ENCODE measurements at regions not wholly inside any gene's neighbourhood (a gene's known extent, or its start where the extent isn't known, plus 50 kb on each side); places are given as distances from the start of the nearest gene placed in this dataset.

- no peaks in the 10 kb centered on the region for H3K79me2 ChIP-seq (ENCODE audit: insufficient read depth)
- no peak overlapping the region for H2AFZ ChIP-seq
- H3K9me2 ChIP-seq (ENCODE audit: insufficient read depth): no peaks in the 10 kb centered on the region
- DNase-seq: no peak
- WGBS, 2 experiments (ENCODE audit: low coverage in 1 of 2, low lambda C conversion rate in 2 of 2, missing lambda C conversion rate in 2 of 2): 65 to 67% methylated on average over 3 of the region's 3 CpGs
- no peaks in the 10 kb centered on the region for H3K36me3 ChIP-seq (ENCODE audit: low read depth)
- no peaks in the 10 kb centered on the region for H3K9me3 ChIP-seq (ENCODE audit: low read depth)
- in situ Hi-C loops (cut with MboI): no loop called here
- H3K9ac ChIP-seq: no peak overlapping the region
- peaks cover 26% of the 10 kb centered on the region for H3K4me1 ChIP-seq (ENCODE audit: insufficient read depth)
- H3K4me3 ChIP-seq: no peak overlapping the region
- TF ChIP-seq EZH2 (IDR thresholded peaks at IDR 0.05; ENCODE audit: insufficient read depth, poor library complexity, severe bottlenecking) (no peak), EZH2phosphoT487 (IDR thresholded peaks at IDR 0.05; ENCODE audit: insufficient read depth, low read depth) (no peak)
- no peak overlapping the region for H3K4me2 ChIP-seq (ENCODE audit: unreplicated experiment)
- no peaks in the 10 kb centered on the region for H4K20me1 ChIP-seq (ENCODE audit: insufficient read depth)
- H3F3A ChIP-seq (ENCODE audit: insufficient read depth): peaks cover 14% of the 10 kb centered on the region
- no peak overlapping the region for H3K27ac ChIP-seq
- no peaks in the 10 kb centered on the region for H3K27me3 ChIP-seq (replicated peaks; ENCODE audit: insufficient read depth)
Observed at GRCh38 chr2:12955864-12956263, 239.1 kb downstream of the TRIB2 start.

- no peaks in the 10 kb centered on the region for H3K9me3 ChIP-seq (ENCODE audit: low read depth)
- no peak for DNase-seq
- H3K9ac ChIP-seq: no peak overlapping the region
- no peak for TF ChIP-seq EZH2phosphoT487 (IDR thresholded peaks at IDR 0.05; ENCODE audit: insufficient read depth, low read depth)
- no peak for TF ChIP-seq EZH2 (IDR thresholded peaks at IDR 0.05; ENCODE audit: insufficient read depth, poor library complexity, severe bottlenecking)
- H3K4me2 ChIP-seq (ENCODE audit: unreplicated experiment): no peak overlapping the region
- peaks cover 14% of the 10 kb centered on the region for H3K4me1 ChIP-seq (ENCODE audit: insufficient read depth)
- no peaks in the 10 kb centered on the region for H3K36me3 ChIP-seq (ENCODE audit: low read depth)
- no peak overlapping the region for H2AFZ ChIP-seq
- H3K9me2 ChIP-seq (ENCODE audit: insufficient read depth): no peaks in the 10 kb centered on the region
- H3K4me3 ChIP-seq: no peak overlapping the region
- no peak overlapping the region for H3K27ac ChIP-seq
- 95 to 98% methylated on average over 3 of the region's 3 CpGs for WGBS, 2 experiments (ENCODE audit: low coverage in 1 of 2, low lambda C conversion rate in 2 of 2, missing lambda C conversion rate in 2 of 2)
- H3K27me3 ChIP-seq (replicated peaks; ENCODE audit: insufficient read depth): no peaks in the 10 kb centered on the region
- H3K79me2 ChIP-seq (ENCODE audit: insufficient read depth): no peaks in the 10 kb centered on the region
- no peaks in the 10 kb centered on the region for H4K20me1 ChIP-seq (ENCODE audit: insufficient read depth)
- in situ Hi-C loops (cut with MboI): no loop called here
- peaks cover under 1% of the 10 kb centered on the region; the same call in 1 of the 2 replicates for H3F3A ChIP-seq (ENCODE audit: insufficient read depth)
Observed at GRCh38 chr2:12957251-12957650, 240.5 kb downstream of the TRIB2 start.

DNA sequence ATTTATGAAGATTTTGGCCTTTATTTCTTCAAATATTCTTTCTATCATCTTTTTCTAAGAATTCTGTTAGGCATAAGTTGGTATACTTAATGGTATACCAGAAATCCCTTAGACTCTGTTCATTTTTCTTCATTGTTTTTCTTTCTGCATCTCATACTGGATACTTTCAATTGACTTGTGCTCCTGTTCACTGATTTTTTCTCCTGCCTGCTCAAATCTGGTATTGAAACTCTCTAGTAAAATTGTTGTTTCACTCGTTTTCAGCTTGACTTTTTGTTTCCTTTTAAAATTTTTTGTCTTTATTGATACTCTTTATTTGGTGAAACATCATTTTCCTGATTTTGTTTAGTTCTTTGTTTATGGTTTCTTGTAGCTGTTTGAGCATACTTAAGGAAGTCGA is 243.2 kb downstream of the TRIB2 start:
- Histone ChIP-seq H3K27me3 (replicated peaks; ENCODE audit: insufficient read depth) (no peaks in the 10 kb centered on the region), H3K9ac (no peak overlapping the region), H3K36me3 (ENCODE audit: low read depth) (no peaks in the 10 kb centered on the region), H3K79me2 (ENCODE audit: insufficient read depth) (no peaks in the 10 kb centered on the region), H3K4me1 (ENCODE audit: insufficient read depth) (peaks cover 7% of the 10 kb centered on the region; the same call in 1 of the 2 replicates), H3K4me3 (no peak overlapping the region), H3F3A (ENCODE audit: insufficient read depth) (no peaks in the 10 kb centered on the region), H3K27ac (no peak overlapping the region), H3K9me3 (ENCODE audit: low read depth) (no peaks in the 10 kb centered on the region), H4K20me1 (ENCODE audit: insufficient read depth) (no peaks in the 10 kb centered on the region), H2AFZ (no peak overlapping the region), H3K4me2 (ENCODE audit: unreplicated experiment) (no peak overlapping the region), H3K9me2 (ENCODE audit: insufficient read depth) (no peaks in the 10 kb centered on the region)
- in situ Hi-C loops (cut with MboI): no loop called here
- 56 to 61% methylated on average over 2 of the region's 2 CpGs for WGBS, 2 experiments (ENCODE audit: low coverage in 1 of 2, low lambda C conversion rate in 2 of 2, missing lambda C conversion rate in 2 of 2)
- DNase-seq: no peak
- TF ChIP-seq EZH2phosphoT487 (IDR thresholded peaks at IDR 0.05; ENCODE audit: insufficient read depth, low read depth) (no peak), EZH2 (IDR thresholded peaks at IDR 0.05; ENCODE audit: insufficient read depth, poor library complexity, severe bottlenecking) (no peak)

DNA sequence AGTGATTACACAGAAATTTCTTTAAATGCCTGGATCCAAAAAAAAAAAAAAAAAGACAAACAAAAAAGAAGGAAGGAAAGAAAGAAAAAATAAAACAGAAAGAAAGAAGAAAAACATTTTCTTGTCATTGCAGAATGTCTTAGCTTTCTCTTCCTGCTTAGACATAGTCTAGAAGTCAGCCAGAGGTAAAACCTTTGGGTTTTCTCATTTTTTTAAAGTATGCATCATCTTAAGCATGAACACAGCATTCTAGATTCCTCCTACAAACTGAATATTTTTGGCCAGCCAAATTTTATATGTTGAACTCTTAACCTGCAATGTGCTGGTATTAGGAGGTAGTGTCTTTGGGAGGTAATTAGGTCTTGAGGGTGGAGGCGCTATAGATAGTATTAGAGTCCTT is 243.9 kb downstream of the TRIB2 start:
- in situ Hi-C loops (cut with MboI): no loop called here
- H3K4me2 ChIP-seq (ENCODE audit: unreplicated experiment): no peak overlapping the region

More for the DNA sequence above, 243.9 kb downstream of the TRIB2 start:
- no peaks in the 10 kb centered on the region for H3K9me3 ChIP-seq (ENCODE audit: low read depth)
- H2AFZ ChIP-seq: no peak overlapping the region
- no peak overlapping the region for H3K9ac ChIP-seq
- H3K4me1 ChIP-seq (ENCODE audit: insufficient read depth): peaks cover 9% of the 10 kb centered on the region
- DNase-seq: peak; percentile 53
- no peaks in the 10 kb centered on the region for H3K36me3 ChIP-seq (ENCODE audit: low read depth)
- H3K9me2 ChIP-seq (ENCODE audit: insufficient read depth): no peaks in the 10 kb centered on the region
- TF ChIP-seq EZH2phosphoT487 (IDR thresholded peaks at IDR 0.05; ENCODE audit: insufficient read depth, low read depth) (no peak), EZH2 (IDR thresholded peaks at IDR 0.05; ENCODE audit: insufficient read depth, poor library complexity, severe bottlenecking) (no peak)
- WGBS, 2 experiments (ENCODE audit: low coverage in 1 of 2, low lambda C conversion rate in 2 of 2, missing lambda C conversion rate in 2 of 2): 96 to 100% methylated on average over 1 of the region's 1 CpG
- no peaks in the 10 kb centered on the region for H3K79me2 ChIP-seq (ENCODE audit: insufficient read depth)
- H3K27me3 ChIP-seq (replicated peaks; ENCODE audit: insufficient read depth): no peaks in the 10 kb centered on the region
- peaks cover 2% of the 10 kb centered on the region; the same call in 1 of the 2 replicates for H3F3A ChIP-seq (ENCODE audit: insufficient read depth)
- no peaks in the 10 kb centered on the region for H4K20me1 ChIP-seq (ENCODE audit: insufficient read depth)
- H3K4me3 ChIP-seq: no peak overlapping the region
- no peak overlapping the region for H3K27ac ChIP-seq

All from GM23248 (cell line).